Endodermal cell (in vitro differentiated cells): ENCODE measurements at regions not wholly inside any gene's neighbourhood (a gene's known extent, or its start where the extent isn't known, plus 50 kb on each side); places are given as distances from the start of the nearest gene placed in this dataset.

Experiments
- DNase-seq: peaks from one replicate; pipeline ENCODE4 v3.0.0-alpha.2; 2017
- H3K27ac ChIP-seq: 2 replicates; pipeline ENCODE4 v1.5.1; 2013; ENCODE audit warnings: mild to moderate bottlenecking, low read depth, low read length, moderate library complexity
- H3K27me3 ChIP-seq: 2 replicates; pipeline ENCODE4 v1.6.1; 2013; ENCODE audit warnings: mild to moderate bottlenecking, low read length, moderate library complexity; ENCODE audit not compliant: insufficient read depth, control insufficient read depth, poor library complexity, severe bottlenecking
- H3K36me3 ChIP-seq: 2 replicates; pipeline ENCODE4 v1.7.0; 2013; ENCODE audit warnings: mild to moderate bottlenecking, low read length, moderate library complexity; ENCODE audit not compliant: control insufficient read depth, insufficient read depth
- H3K4me1 ChIP-seq: one replicate; pipeline ENCODE4 v1.7.0; 2013; ENCODE audit warnings: low read length; ENCODE audit not compliant: control insufficient read depth, insufficient read depth
- H3K4me3 ChIP-seq: 2 replicates; pipeline ENCODE4 v1.5.1; 2013; ENCODE audit warnings: mild to moderate bottlenecking, low read length, moderate library complexity
- H3K9ac ChIP-seq: 2 replicates; pipeline ENCODE4 v1.6.1; 2013; ENCODE audit warnings: mild to moderate bottlenecking, low read length, moderate library complexity; ENCODE audit not compliant: poor library complexity, severe bottlenecking; ENCODE audit errors: extremely low read depth
- H3K9me3 ChIP-seq: 2 replicates; pipeline ENCODE4 v1.6.1; 2013; ENCODE audit warnings: mild to moderate bottlenecking, low read length, moderate library complexity; ENCODE audit not compliant: control insufficient read depth
- H3K27ac Mint-ChIP-seq: 2 replicates; pipeline ENCODE4 v1.8.0; 2020; ENCODE audit warnings: mixed read lengths
- H3K27me3 Mint-ChIP-seq: 2 replicates; pipeline ENCODE4 v1.8.0; 2021; ENCODE audit warnings: mild to moderate bottlenecking, mixed read lengths; ENCODE audit not compliant: insufficient read depth
- H3K36me3 Mint-ChIP-seq: 2 replicates; pipeline ENCODE4 v1.8.0; 2020; ENCODE audit warnings: low read depth, mixed read lengths
- H3K4me1 Mint-ChIP-seq: 2 replicates; pipeline ENCODE4 v1.8.0; 2020; ENCODE audit warnings: mixed read lengths
- H3K4me3 Mint-ChIP-seq: 2 replicates; pipeline ENCODE4 v1.8.0; 2020; ENCODE audit warnings: mild to moderate bottlenecking, moderate library complexity, mixed read lengths
- H3K9me3 Mint-ChIP-seq: 2 replicates; pipeline ENCODE4 v1.8.0; 2020; ENCODE audit warnings: mild to moderate bottlenecking, mixed read lengths
- WGBS, 2 experiments: methylation state at CpG; one replicate each; pipeline versions ENCODE4 v1.1.5 to v1.1.7; 2013; ENCODE audit warnings: missing lambda C conversion rate in 2 of 2, mixed read lengths in 1 of 2; ENCODE audit not compliant: insufficient coverage in 1 of 2, insufficient read length in 1 of 2; 5-methylcytosine and 5-hydroxymethylcytosine counted together
- TF ChIP-seq, protein P1 (sequence below): fragments of 200-600 bp; sonication (generic); conservative IDR thresholded peaks from 2 replicates; pipeline ENCODE4 v1.5.0; 2021; ENCODE audit warnings: antibody characterized with exemption, mild to moderate bottlenecking

DNA sequence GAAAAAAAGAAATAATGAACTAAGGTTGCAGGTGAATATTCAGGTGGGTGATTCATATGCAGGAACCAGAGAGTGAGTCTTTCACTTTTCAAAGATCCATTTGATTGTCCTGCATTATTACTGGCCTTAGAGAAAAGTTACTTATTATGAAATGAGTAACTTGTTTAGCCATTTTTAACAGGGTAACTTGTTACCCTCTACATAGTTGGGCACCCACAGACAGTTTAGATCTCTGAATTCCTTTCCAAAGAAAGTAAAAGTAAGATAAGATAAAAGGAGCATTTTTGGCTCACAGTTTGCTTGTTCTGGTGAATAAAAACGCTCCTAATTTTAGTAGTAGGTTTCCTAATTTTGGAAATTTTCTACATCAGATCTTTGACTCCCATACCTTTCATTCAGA is 54.1 kb upstream of the DAB2 start:
- 0% methylated on average over 1 of the region's 1 CpG; no CpG with 5 or more reads in 1 of the 2 experiments for WGBS, 2 experiments
- Mint-ChIP-seq H3K27me3 (no peaks in the 10 kb centered on the region), H3K9me3 (no peaks in the 10 kb centered on the region)

GRCh38 chr5:39476843-39477220 is 52.1 kb upstream of the DAB2 start:
- no peaks in the 10 kb centered on the region for H3K9me3 Mint-ChIP-seq
- H3K27me3 ChIP-seq = no peaks in the 10 kb centered on the region
- TF ChIP-seq, protein P1, sequence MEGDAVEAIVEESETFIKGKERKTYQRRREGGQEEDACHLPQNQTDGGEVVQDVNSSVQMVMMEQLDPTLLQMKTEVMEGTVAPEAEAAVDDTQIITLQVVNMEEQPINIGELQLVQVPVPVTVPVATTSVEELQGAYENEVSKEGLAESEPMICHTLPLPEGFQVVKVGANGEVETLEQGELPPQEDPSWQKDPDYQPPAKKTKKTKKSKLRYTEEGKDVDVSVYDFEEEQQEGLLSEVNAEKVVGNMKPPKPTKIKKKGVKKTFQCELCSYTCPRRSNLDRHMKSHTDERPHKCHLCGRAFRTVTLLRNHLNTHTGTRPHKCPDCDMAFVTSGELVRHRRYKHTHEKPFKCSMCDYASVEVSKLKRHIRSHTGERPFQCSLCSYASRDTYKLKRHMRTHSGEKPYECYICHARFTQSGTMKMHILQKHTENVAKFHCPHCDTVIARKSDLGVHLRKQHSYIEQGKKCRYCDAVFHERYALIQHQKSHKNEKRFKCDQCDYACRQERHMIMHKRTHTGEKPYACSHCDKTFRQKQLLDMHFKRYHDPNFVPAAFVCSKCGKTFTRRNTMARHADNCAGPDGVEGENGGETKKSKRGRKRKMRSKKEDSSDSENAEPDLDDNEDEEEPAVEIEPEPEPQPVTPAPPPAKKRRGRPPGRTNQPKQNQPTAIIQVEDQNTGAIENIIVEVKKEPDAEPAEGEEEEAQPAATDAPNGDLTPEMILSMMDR = no peak

More for the DNA sequence above, 54.1 kb upstream of the DAB2 start:
- H3K27ac ChIP-seq = no peak overlapping the region
- no peak overlapping the region for H3K9ac ChIP-seq
- Mint-ChIP-seq H3K4me1 (peaks cover 13% of the 10 kb centered on the region), H3K36me3 (no peaks in the 10 kb centered on the region), H3K4me3 (no peak overlapping the region), H3K27ac (no peak overlapping the region)
- H3K4me1 ChIP-seq = no peaks in the 10 kb centered on the region
- no peaks in the 10 kb centered on the region for H3K36me3 ChIP-seq
- no peak for DNase-seq
- H3K27me3 ChIP-seq = no peaks in the 10 kb centered on the region
- H3K9me3 ChIP-seq = no peaks in the 10 kb centered on the region
- TF ChIP-seq, protein P1 = no peak
- H3K4me3 ChIP-seq = no peak overlapping the region

DNA sequence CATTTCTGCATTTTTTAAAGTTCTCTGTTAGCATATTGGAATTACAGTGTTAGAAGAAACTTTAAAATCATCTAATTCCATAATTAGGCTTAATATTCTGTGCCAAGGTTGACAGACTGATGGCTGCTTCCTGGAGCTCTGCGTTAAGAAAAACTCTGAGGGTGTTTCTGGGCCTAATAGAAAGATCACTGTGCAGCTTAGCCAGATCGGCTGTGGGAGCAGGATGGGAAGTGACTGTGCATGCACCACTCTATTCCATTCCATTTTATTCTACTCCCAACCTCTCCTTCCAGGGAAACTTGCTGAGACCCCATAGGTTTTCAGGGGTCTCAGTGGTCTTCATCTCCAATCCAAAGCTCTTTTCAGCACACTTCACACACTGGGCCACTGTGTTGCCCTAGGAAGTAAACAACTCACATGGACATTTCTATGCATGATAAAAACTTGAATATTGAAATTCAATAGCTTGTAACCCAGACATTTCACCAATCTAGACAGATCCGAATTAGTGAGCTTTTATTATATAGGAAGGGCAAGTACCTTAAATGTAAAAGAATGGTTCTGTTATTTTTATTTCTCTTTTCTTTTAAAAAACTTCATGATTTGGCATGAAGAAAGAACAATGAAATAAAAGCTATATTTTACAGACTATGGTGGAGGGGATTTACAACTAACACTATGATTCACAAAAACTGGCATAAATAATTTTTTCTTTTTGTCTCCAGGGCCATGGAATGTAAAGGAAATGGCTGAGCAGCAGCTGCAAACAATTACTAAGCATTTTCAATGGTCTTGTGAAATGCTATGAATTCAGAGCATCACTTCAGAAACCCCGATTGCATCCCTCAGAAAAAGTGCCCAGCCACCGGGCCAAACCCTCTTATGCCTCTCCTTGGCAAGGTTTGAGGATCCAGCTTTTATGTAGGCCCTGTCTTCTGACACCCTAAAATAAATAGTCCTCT is 51.4 kb upstream of the DAB2 start:
- no peak overlapping the region for H3K4me3 Mint-ChIP-seq
- H3K27me3 Mint-ChIP-seq = no peaks in the 10 kb centered on the region
- 77 to 96% methylated on average over 3 to 5 of the region's 5 CpGs for WGBS, 2 experiments
- H3K36me3 Mint-ChIP-seq = no peaks in the 10 kb centered on the region
- H3K4me1 Mint-ChIP-seq = peaks cover 10% of the 10 kb centered on the region
- H3K27ac ChIP-seq = no peak overlapping the region
- no peaks in the 10 kb centered on the region for H3K27me3 ChIP-seq
- TF ChIP-seq, protein P1 = no peak
- H3K27ac Mint-ChIP-seq = no peak overlapping the region
- no peak for DNase-seq
- no peaks in the 10 kb centered on the region for H3K36me3 ChIP-seq
- no peaks in the 10 kb centered on the region for H3K9me3 ChIP-seq
- no peaks in the 10 kb centered on the region for H3K4me1 ChIP-seq
- no peak overlapping the region for H3K9ac ChIP-seq
- no peaks in the 10 kb centered on the region for H3K9me3 Mint-ChIP-seq
- H3K4me3 ChIP-seq = no peak overlapping the region

More at GRCh38 chr5:39476843-39477220, 52.1 kb upstream of the DAB2 start:
- Histone ChIP-seq H3K9me3 (no peaks in the 10 kb centered on the region), H3K9ac (no peak overlapping the region), H3K4me3 (no peak overlapping the region), H3K4me1 (no peaks in the 10 kb centered on the region), H3K27ac (no peak overlapping the region), H3K36me3 (no peaks in the 10 kb centered on the region)
- Mint-ChIP-seq H3K27ac (no peak overlapping the region), H3K4me3 (no peak overlapping the region), H3K4me1 (peaks cover 10% of the 10 kb centered on the region), H3K27me3 (no peaks in the 10 kb centered on the region), H3K36me3 (no peaks in the 10 kb centered on the region)
- WGBS, 2 experiments = 94 to 98% methylated on average over 2 of the region's 2 CpGs
- no peak for DNase-seq
